DOHH2 (cell line): ENCODE measurements at regions not wholly inside any gene's neighbourhood (a gene's known extent, or its start where the extent isn't known, plus 50 kb on each side); places are given as distances from the start of the nearest gene placed in this dataset.

Source experiments
- H3F3A ChIP-seq: fragments of 200-600 bp; sonication (generic), shearing (Covaris generic); 2 replicates; pipeline ENCODE4 v1.6.0; 2016; ENCODE audit warnings: antibody characterized with exemption, mild to moderate bottlenecking; ENCODE audit not compliant: control insufficient read depth, insufficient read depth
- H3K27ac ChIP-seq: fragments of 200-600 bp; sonication (generic); 2 replicates; pipeline ENCODE4 v1.5.1; 2014; ENCODE audit warnings: low read depth, mild to moderate bottlenecking, low read length, moderate library complexity
- H3K27me3 ChIP-seq: fragments of 200-600 bp; sonication (generic); 2 replicates; pipeline ENCODE4 v1.6.1; 2014; ENCODE audit warnings: mild to moderate bottlenecking, low read length, mixed read lengths; ENCODE audit not compliant: control insufficient read depth
- H3K36me3 ChIP-seq: fragments of 200-600 bp; sonication (generic); 2 replicates; pipeline ENCODE4 v1.6.1; 2014; ENCODE audit warnings: mild to moderate bottlenecking, low read length, moderate library complexity, mixed read lengths; ENCODE audit not compliant: control insufficient read depth
- H3K4me1 ChIP-seq: fragments of 200-600 bp; sonication (generic); 2 replicates; pipeline ENCODE4 v1.6.1; 2014; ENCODE audit warnings: mild to moderate bottlenecking, low read length, mixed read lengths; ENCODE audit not compliant: control insufficient read depth
- H3K4me2 ChIP-seq: fragments of 200-600 bp; sonication (generic); 2 replicates; pipeline ENCODE4 v1.6.0; 2014; ENCODE audit warnings: mild to moderate bottlenecking, low read length, moderate library complexity
- H3K4me3 ChIP-seq: fragments of 200-600 bp; sonication (generic); 2 replicates; pipeline ENCODE4 v1.5.1; 2014; ENCODE audit warnings: mild to moderate bottlenecking, low read length, mixed read lengths
- H3K79me2 ChIP-seq: fragments of 200-600 bp; sonication (generic); 2 replicates; pipeline ENCODE4 v1.6.1; 2014; ENCODE audit warnings: mild to moderate bottlenecking, low read length, mixed read lengths; ENCODE audit not compliant: control insufficient read depth
- H3K9me2 ChIP-seq: fragments of 200-600 bp; sonication (generic); replicated peaks from 2 replicates; pipeline ENCODE4 v1.6.1; 2014; ENCODE audit warnings: mild to moderate bottlenecking, low read length, mixed read lengths; ENCODE audit not compliant: control insufficient read depth
- H3K9me3 ChIP-seq: fragments of 200-600 bp; sonication (generic); 2 replicates; pipeline ENCODE4 v1.6.1; 2014; ENCODE audit warnings: antibody characterized with exemption, low read length, mixed read lengths; ENCODE audit not compliant: control insufficient read depth, insufficient read depth
- H4K20me1 ChIP-seq: fragments of 200-600 bp; sonication (generic); 2 replicates; pipeline ENCODE4 v1.6.0; 2014; ENCODE audit warnings: low read depth, mild to moderate bottlenecking, antibody characterized with exemption, low read length, moderate library complexity; ENCODE audit not compliant: control insufficient read depth, insufficient read depth
- EZH2phosphoT487 ChIP-seq: fragments of 200-600 bp; sonication (generic); IDR thresholded peaks from 2 replicates; pipeline ENCODE4 v1.6.1; 2017; ENCODE audit warnings: borderline replicate concordance, mild to moderate bottlenecking, antibody characterized with exemption, low read length, moderate library complexity, mixed read lengths
- TF ChIP-seq, protein P1 (sequence below): fragments of 200-600 bp; sonication (generic); IDR thresholded peaks from one replicate; pipeline ENCODE4 v1.5.1; 2014; ENCODE audit warnings: antibody characterized with exemption, mild to moderate bottlenecking, low read depth, low read length; ENCODE audit not compliant: poor library complexity, severe bottlenecking

DNA sequence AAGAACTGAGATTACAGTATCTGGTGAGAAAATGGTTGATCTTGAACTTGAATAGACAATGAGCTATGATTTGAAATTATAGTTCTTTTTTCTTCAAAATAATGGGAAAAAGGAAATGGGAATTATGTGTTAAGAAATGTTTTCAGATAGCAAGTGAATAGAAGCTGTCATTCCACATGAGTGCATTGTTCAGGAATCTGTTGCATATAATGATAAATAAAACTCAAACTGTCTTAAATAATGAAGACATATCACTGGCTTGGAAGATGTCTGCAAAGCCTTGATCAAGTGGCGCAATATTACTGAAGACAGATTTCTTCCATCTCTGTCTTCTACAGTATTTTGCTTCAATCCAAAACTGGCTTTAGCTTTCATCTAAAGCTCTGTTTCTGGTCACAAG, 479.3 kb upstream of the ZFP42 start:
- Histone ChIP-seq H3K9me2 (no peaks in the 10 kb centered on the region), H4K20me1 (no peaks in the 10 kb centered on the region), H3K27me3 (no peaks in the 10 kb centered on the region), H3F3A (no peaks in the 10 kb centered on the region), H3K36me3 (no peaks in the 10 kb centered on the region), H3K4me2 (no peak overlapping the region), H3K4me1 (no peaks in the 10 kb centered on the region), H3K4me3 (no peak overlapping the region), H3K9me3 (peaks cover 4% of the 10 kb centered on the region; the same call in 1 of the 2 replicates), H3K27ac (no peak overlapping the region), H3K79me2 (no peaks in the 10 kb centered on the region)
- TF ChIP-seq, protein P1, sequence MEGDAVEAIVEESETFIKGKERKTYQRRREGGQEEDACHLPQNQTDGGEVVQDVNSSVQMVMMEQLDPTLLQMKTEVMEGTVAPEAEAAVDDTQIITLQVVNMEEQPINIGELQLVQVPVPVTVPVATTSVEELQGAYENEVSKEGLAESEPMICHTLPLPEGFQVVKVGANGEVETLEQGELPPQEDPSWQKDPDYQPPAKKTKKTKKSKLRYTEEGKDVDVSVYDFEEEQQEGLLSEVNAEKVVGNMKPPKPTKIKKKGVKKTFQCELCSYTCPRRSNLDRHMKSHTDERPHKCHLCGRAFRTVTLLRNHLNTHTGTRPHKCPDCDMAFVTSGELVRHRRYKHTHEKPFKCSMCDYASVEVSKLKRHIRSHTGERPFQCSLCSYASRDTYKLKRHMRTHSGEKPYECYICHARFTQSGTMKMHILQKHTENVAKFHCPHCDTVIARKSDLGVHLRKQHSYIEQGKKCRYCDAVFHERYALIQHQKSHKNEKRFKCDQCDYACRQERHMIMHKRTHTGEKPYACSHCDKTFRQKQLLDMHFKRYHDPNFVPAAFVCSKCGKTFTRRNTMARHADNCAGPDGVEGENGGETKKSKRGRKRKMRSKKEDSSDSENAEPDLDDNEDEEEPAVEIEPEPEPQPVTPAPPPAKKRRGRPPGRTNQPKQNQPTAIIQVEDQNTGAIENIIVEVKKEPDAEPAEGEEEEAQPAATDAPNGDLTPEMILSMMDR = no peak
- TF ChIP-seq EZH2phosphoT487 = no peak

DNA sequence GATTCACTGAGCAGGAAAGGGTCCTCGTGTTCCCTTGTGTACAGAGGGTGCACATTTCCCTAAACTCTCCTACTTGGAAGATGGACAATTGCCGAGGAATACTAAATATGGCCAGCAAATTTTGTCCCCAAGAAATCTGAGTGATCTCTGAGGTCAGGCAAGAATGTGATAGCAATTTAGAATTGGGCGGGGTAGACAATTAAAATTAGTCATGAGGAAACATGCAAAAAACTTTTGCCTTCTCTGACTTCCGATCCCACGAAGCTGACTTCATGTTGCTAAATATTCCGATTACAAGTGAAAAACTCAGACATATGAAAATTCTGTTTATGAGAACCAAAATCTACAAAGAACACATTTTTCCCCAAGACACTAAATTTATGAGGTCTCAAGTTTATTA, 453.9 kb upstream of the ZFP42 start:
- Histone ChIP-seq H3K9me2 (no peaks in the 10 kb centered on the region), H3K4me2 (no peak overlapping the region), H3F3A (no peaks in the 10 kb centered on the region), H4K20me1 (no peaks in the 10 kb centered on the region), H3K9me3 (no peaks in the 10 kb centered on the region), H3K27me3 (no peaks in the 10 kb centered on the region), H3K4me3 (no peak overlapping the region), H3K36me3 (no peaks in the 10 kb centered on the region), H3K4me1 (no peaks in the 10 kb centered on the region), H3K27ac (no peak overlapping the region), H3K79me2 (no peaks in the 10 kb centered on the region)
- no peak for TF ChIP-seq EZH2phosphoT487
- TF ChIP-seq, protein P1 = no peak

DNA sequence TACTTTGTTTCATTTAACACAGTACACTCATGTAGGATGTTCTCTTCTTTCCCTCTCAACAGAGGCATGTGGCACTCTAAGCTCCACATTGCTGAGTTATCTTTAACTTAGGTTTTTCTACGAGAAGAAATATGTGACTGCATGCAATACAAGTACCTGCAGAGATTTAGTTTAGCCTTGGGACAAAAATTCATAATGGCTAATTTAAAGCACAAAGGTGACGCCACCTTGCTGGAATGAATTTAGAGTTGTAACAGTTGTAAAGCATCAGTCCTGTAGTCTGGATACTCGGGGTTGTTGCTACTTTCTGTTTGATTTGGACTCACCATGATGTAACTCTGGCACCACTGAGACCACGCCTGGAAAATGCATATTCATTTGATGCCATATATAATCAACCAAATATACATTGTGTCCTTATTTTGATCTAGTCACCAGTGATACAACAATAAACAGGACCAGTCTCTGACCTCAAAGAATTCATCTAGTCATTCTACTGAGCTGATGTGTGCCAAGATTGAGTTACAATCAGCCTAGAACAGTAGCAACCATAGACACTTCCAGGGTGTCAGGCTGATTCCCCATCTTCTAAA, 451.0 kb upstream of the ZFP42 start:
- no peaks in the 10 kb centered on the region for H3K9me2 ChIP-seq
- no peaks in the 10 kb centered on the region for H3K79me2 ChIP-seq
- H3F3A ChIP-seq = no peaks in the 10 kb centered on the region
- H3K9me3 ChIP-seq = no peaks in the 10 kb centered on the region
- H3K4me1 ChIP-seq = no peaks in the 10 kb centered on the region
- H3K4me3 ChIP-seq = no peak overlapping the region
- H3K27me3 ChIP-seq = no peaks in the 10 kb centered on the region
- H4K20me1 ChIP-seq = no peaks in the 10 kb centered on the region
- TF ChIP-seq EZH2phosphoT487 = no peak
- TF ChIP-seq, protein P1 = no peak
- H3K27ac ChIP-seq = no peak overlapping the region
- H3K4me2 ChIP-seq = no peak overlapping the region
- no peaks in the 10 kb centered on the region for H3K36me3 ChIP-seq
